Fibroblast of lung (primary cell): ENCODE measurements at regions not wholly inside any gene's neighbourhood (a gene's known extent, or its start where the extent isn't known, plus 50 kb on each side); places are given as distances from the start of the nearest gene placed in this dataset.

Source experiments
- DNase-seq, 2 donors: peaks; one replicate each; pipeline versions ENCODE4 v3.0.0 to v3.0.0-alpha.2; 2010; ENCODE audit warnings: low read depth in 2 of 2
- H2AFZ ChIP-seq: 2 replicates; pipeline ENCODE4 v1.5.1; 2012; ENCODE audit warnings: low read length, control low read depth, inconsistent platforms
- H3K27ac ChIP-seq: 2 replicates; pipeline ENCODE4 v1.5.1; 2011; ENCODE audit warnings: low read length, control low read depth; ENCODE audit not compliant: insufficient read depth
- H3K27me3 ChIP-seq: 2 replicates; pipeline ENCODE4 v1.5.1; 2011; ENCODE audit warnings: mild to moderate bottlenecking, low read length; ENCODE audit not compliant: control insufficient read depth, insufficient read depth
- H3K36me3 ChIP-seq: 2 replicates; pipeline ENCODE4 v1.5.1; 2011; ENCODE audit warnings: low read length; ENCODE audit not compliant: control insufficient read depth, insufficient read depth
- H3K4me1 ChIP-seq: 2 replicates; pipeline ENCODE4 v1.5.1; 2011; ENCODE audit warnings: low read length; ENCODE audit not compliant: control insufficient read depth, insufficient read depth; ENCODE audit errors: extremely low read depth
- H3K4me2 ChIP-seq: 2 replicates; pipeline ENCODE4 v1.5.1; 2011; ENCODE audit warnings: low read length, control low read depth; ENCODE audit not compliant: insufficient read depth; ENCODE audit errors: extremely low read depth
- H3K4me3 ChIP-seq, 4 experiments: fragments of 200-600 bp in 1 of 4; sonication (generic) in 1 of 4; replicated peaks in 1 of 4; 2 replicates each; pipeline ENCODE4 v1.5.1; 2011 to 2016; ENCODE audit warnings: low read length in 4 of 4, low read depth in 3 of 4, mild to moderate bottlenecking in 3 of 4, control low read depth in 2 of 4, inconsistent platforms in 1 of 4, mixed read lengths in 1 of 4; ENCODE audit not compliant: insufficient read depth in 1 of 4; ENCODE audit errors: control extremely low read depth in 1 of 4
- H3K79me2 ChIP-seq: 2 replicates; pipeline ENCODE4 v1.5.1; 2012; ENCODE audit warnings: mild to moderate bottlenecking, low read length, inconsistent platforms; ENCODE audit not compliant: control insufficient read depth, insufficient read depth
- H3K9ac ChIP-seq: 2 replicates; pipeline ENCODE4 v1.5.1; 2011; ENCODE audit warnings: mild to moderate bottlenecking, low read length, control low read depth; ENCODE audit not compliant: insufficient read depth
- H3K9me3 ChIP-seq: 2 replicates; pipeline ENCODE4 v1.5.1; 2012; ENCODE audit warnings: low read depth, low read length; ENCODE audit not compliant: control insufficient read depth, insufficient read depth
- H4K20me1 ChIP-seq: 2 replicates; pipeline ENCODE4 v1.5.1; 2011; ENCODE audit warnings: low read length; ENCODE audit not compliant: control insufficient read depth, insufficient read depth; ENCODE audit errors: extremely low read depth
- CTCF ChIP-seq, 2 donors: IDR thresholded peaks in 1 of 2; conservative IDR thresholded peaks in 1 of 2; 1 replicate in 1 of 2; 2 replicates in 1 of 2; pipeline ENCODE4 v1.5.1; 2011 to 2012; ENCODE audit warnings: low read length in 2 of 2, control low read depth in 1 of 2, inconsistent platforms in 1 of 2, low read depth in 1 of 2, mild to moderate bottlenecking in 1 of 2
- EZH2 ChIP-seq: IDR thresholded peaks from 2 replicates; pipeline ENCODE4 v1.5.1; 2012; ENCODE audit warnings: low read length, control low read depth, mild to moderate bottlenecking; ENCODE audit errors: missing control alignments

GRCh38 chr4:180657881-180658280 lies 1585.3 kb upstream of the TENM3 start:
- Histone ChIP-seq H2AFZ (no peak overlapping the region), H4K20me1 (no peaks in the 10 kb centered on the region), H3K9ac (no peak overlapping the region), H3K4me1 (no peaks in the 10 kb centered on the region), H3K27me3 (no peaks in the 10 kb centered on the region), H3K27ac (no peak overlapping the region), H3K9me3 (no peaks in the 10 kb centered on the region), H3K36me3 (no peaks in the 10 kb centered on the region), H3K4me2 (no peak overlapping the region), H3K4me3 (no peak overlapping the region), H3K79me2 (no peaks in the 10 kb centered on the region)
- no peak for TF ChIP-seq CTCF (conservative IDR thresholded peaks at IDR 0.05 in 1 of 2, IDR thresholded peaks at IDR 0.05 in 1 of 2; ENCODE audit: low read depth in 1 of 2, low read length in 2 of 2)
- TF ChIP-seq EZH2 = no peak
- DNase-seq = no peak

GRCh38 chr4:180664766-180665368 lies 1578.3 kb upstream of the TENM3 start:
- peak; percentile 82 to 93 for DNase-seq

GRCh38 chr4:180665481-180665880 lies 1577.7 kb upstream of the TENM3 start:
- peak; percentile 2 to 3 for DNase-seq
- no peak overlapping the region for H2AFZ ChIP-seq

More at GRCh38 chr4:180664766-180665368, 1578.3 kb upstream of the TENM3 start:
- TF ChIP-seq EZH2 (no peak), CTCF (conservative IDR thresholded peaks at IDR 0.05 in 1 of 2, IDR thresholded peaks at IDR 0.05 in 1 of 2; ENCODE audit: low read depth in 1 of 2, low read length in 2 of 2) (peak; percentile 72 to 78)
- H3K27me3 ChIP-seq = no peaks in the 10 kb centered on the region
- H3K9ac ChIP-seq = no peak overlapping the region
- no peaks in the 10 kb centered on the region for H3K4me1 ChIP-seq
- no peak overlapping the region for H3K4me2 ChIP-seq
- no peaks in the 10 kb centered on the region for H3K79me2 ChIP-seq
- no peak overlapping the region for H3K27ac ChIP-seq
- no peaks in the 10 kb centered on the region for H4K20me1 ChIP-seq
- H3K9me3 ChIP-seq = no peaks in the 10 kb centered on the region
- H3K4me3 ChIP-seq = peak overlapping the region in 1 of 4 experiments; percentile 10
- no peak overlapping the region for H2AFZ ChIP-seq
- no peaks in the 10 kb centered on the region for H3K36me3 ChIP-seq

More at GRCh38 chr4:180665481-180665880, 1577.7 kb upstream of the TENM3 start:
- TF ChIP-seq EZH2 = no peak
- no peak for TF ChIP-seq CTCF (conservative IDR thresholded peaks at IDR 0.05 in 1 of 2, IDR thresholded peaks at IDR 0.05 in 1 of 2; ENCODE audit: low read depth in 1 of 2, low read length in 2 of 2)
- Histone ChIP-seq H3K4me3 (no peak overlapping the region), H3K27ac (no peak overlapping the region), H3K36me3 (no peaks in the 10 kb centered on the region), H3K4me2 (no peak overlapping the region), H3K27me3 (no peaks in the 10 kb centered on the region), H3K9me3 (no peaks in the 10 kb centered on the region), H4K20me1 (no peaks in the 10 kb centered on the region), H3K9ac (no peak overlapping the region), H3K4me1 (no peaks in the 10 kb centered on the region), H3K79me2 (no peaks in the 10 kb centered on the region)
